Stimulated activated CD4-positive, alpha-beta T cell treated with anti-CD3 and anti-CD28 coated beads, TNF-alpha, amount 100 ng/mL, for 24 hours (primary cell): ENCODE measurements at regions not wholly inside any gene's neighbourhood (a gene's known extent, or its start where the extent isn't known, plus 50 kb on each side); places are given as distances from the start of the nearest gene placed in this dataset.
A peak's percentile ranks its signal among the peaks of the same experiment; 100 is the strongest.

ENCODE experiments used
- DNase-seq, 3 experiments: peaks; one replicate each; pipeline ENCODE4 v3.0.0-alpha.2; 2020; ENCODE audit warnings: low read depth in 3 of 3

- no peak for DNase-seq
Observed at GRCh38 chr1:222105393-222105737, 363.5 kb upstream of the DUSP10 start.

DNA sequence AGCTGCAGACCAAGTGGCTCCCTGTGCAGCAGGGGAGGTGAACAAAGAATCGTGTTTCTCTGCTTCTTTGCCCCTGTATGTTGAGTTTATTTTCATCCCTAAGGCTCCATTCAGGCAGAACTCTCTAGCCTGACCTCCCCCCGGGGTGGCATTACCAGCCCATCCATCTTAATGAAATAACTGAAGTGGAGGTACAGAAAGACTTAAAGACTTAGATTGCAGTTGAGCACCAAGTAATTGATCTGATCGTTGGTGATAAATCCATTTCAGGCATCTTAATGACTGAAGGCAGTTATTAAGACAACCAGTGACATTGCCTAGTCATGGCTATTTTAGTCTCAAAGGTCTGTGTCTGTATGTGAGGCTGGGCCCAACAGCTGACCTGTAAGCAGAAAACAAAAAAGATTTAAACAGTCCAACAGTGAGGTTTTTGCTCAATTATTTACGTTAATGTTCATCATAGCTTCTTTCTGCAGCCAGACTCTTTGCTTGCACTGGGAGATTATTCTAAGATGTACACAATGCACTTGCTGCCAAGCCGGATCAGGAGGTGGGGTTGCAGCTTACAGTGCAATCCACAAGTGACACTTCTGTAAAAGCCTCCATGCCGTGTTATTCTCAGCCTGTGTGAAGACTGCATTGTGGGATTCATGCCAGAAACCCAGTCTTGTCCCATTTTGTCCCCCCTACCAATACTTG lies 363.0 kb upstream of the DUSP10 start:
- no peak for DNase-seq

GRCh38 chr1:222104097-222104496 lies 362.2 kb upstream of the DUSP10 start:
- DNase-seq = no peak

DNA sequence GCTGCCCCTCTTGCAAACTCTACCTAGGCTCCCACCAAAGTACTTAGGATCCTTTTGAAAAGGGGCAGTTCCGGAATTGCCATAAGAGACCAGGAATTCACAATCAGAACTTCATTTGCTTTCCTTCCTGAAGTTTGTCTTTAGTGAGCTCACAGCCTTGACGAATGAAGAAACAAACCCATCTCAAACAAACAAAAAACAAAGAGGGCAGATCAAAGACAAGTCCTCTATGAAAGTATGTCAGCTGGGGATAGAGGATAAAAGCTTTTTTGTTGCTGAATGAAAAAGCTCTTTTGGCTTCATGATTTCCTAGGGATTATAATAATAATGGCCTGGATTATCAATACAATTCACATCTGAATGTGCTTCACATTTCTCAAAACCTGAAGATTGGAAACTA lies 357.9 kb upstream of the DUSP10 start:
- DNase-seq = no peak

- DNase-seq = no peak
Observed at GRCh38 chr1:222098404-222098803, 356.5 kb upstream of the DUSP10 start.

GRCh38 chr1:222097588-222097987 lies 355.7 kb upstream of the DUSP10 start:
- no peak for DNase-seq

DNA sequence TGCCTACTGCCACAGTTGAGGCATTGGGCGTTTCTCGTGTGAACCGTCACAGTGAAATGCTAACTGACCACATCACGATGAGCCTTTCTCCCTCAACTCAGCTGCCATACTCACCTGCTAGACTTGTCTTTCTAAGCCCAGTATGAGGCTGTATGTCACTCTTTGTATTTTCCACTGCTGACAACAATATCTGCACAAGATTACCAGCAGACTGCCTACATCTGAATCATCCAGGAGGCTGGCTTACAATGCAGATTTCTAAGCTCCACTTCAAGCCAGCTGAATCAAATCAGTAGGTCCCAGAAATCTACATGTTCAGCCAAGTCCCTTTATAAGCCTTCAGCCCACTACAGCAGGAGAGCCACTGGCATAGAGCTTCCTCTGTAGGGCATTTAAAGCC lies 355.0 kb upstream of the DUSP10 start:
- DNase-seq = no peak

GRCh38 chr1:222096476-222096772 lies 354.5 kb upstream of the DUSP10 start:
- DNase-seq = no peak

- peak; percentile 30 to 51 (median 50) for DNase-seq
Observed at GRCh38 chr1:222095606-222096475, 354.0 kb upstream of the DUSP10 start.

- DNase-seq = no peak
Observed at GRCh38 chr1:222093518-222093917, 351.6 kb upstream of the DUSP10 start.

DNA sequence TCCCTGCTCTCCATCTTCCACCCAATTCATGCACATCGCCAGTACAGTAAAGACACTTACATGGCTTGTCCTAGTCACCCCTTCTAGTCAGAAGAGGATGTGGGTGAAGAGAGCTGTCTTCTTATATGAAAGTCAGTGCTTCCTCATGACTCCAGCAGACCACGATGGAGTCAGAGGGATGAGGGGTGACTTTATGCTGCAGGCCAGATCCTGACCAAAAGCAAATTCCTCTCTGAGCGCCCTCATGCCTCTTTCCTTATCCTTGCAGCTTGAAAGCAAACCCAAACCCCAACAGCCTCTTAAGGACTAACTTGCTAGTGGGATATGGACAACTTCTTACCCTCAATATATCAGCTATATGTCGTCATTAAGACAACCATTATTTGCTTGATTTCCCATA lies 348.2 kb upstream of the DUSP10 start:
- DNase-seq = no peak

DNA sequence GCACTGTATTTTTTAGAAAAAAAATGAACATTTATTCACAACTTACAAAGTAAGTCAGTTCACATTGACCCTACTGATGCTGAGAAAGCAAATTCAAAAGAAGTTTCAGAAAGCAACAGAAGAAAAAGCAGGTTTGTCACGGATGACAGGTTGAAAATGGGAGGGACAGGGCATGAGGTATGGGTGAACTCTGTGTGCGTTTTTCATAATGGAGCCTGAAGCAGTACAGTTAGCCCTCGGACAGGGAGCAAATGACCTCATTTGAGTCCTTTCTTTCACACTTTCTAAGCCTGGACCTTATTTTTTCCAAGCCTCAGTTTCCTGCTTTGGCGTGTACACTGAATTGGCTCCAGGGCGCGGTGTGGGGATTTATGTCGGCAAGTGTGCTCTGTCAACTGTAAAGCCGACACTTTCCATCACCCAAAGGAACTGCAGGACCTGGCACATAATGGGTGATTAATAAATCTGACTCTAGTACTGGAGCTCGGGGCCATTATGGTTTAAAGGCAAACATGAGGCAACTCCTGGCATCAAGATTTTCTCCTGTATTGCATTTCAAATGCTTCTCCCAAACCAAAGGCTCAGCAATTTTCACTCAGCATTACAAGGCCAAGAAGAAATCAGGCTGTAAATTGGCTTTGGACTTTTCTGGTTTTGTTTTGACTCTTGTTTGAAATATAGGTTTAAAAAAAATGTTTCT lies 345.5 kb upstream of the DUSP10 start:
- no peak for DNase-seq

DNA sequence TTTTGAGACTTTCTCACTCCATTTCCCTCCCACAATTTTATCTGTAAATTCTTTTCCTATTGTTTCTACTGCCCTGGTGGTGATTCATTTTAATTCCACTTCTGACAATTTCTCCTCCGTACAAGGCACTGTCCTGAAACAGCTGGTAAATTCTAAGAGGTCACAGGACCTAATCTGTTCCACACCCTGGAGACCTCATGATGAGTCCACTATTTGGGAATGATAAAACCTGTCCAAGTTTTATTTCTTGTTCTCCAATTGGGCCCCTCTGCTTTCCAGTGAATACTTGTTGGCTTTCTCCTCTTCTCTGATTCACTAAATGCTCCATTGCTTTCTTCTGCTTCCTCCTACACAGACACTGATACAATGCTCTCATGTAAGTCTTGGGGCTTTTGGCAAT lies 343.1 kb upstream of the DUSP10 start:
- no peak for DNase-seq

- DNase-seq = no peak
Observed at GRCh38 chr1:222084048-222084447, 342.2 kb upstream of the DUSP10 start.

DNA sequence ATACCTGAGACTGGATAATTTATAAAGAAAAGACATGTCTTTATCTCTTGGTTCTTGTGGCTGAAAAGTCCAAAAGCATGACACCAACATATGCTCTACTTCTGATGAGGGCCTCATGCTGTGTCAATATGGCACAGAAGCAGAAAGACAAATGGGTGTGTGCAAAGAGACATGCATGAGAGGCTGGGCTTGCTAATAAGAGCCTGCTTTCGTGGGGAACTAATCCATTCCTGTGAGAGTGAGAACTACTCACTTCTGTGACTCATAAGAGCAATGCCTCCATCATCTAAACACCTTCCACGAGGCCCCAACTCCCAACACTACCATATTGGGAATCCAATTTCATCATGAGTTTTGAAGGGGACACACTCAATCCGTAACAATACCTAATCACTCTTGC lies 340.0 kb upstream of the DUSP10 start:
- no peak for DNase-seq

GRCh38 chr1:222079566-222079965 lies 337.7 kb upstream of the DUSP10 start:
- DNase-seq = no peak

- DNase-seq = no peak
Observed at GRCh38 chr1:222077206-222077605, 335.3 kb upstream of the DUSP10 start.

DNA sequence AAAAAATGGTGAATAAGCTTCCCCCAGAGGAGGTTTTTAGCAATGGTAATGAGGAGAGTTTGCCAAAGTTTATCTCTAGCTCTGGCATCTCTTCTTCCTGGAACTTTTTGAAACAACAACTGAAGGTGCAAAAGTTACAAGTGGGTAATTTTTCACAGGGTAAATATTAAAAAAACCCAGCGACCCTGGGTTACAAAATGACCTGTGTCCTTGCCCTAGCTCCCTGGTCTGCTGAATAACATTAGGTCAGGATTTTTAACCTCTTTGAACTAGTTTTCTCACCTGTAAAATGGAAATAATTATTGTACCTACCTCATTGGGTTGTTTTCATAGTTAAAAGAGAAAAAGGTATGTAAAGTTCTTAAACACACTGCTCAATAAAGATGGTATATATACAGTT lies 332.4 kb upstream of the DUSP10 start:
- no peak for DNase-seq

- DNase-seq = no peak
Observed at GRCh38 chr1:222073307-222073995, 331.6 kb upstream of the DUSP10 start.

DNA sequence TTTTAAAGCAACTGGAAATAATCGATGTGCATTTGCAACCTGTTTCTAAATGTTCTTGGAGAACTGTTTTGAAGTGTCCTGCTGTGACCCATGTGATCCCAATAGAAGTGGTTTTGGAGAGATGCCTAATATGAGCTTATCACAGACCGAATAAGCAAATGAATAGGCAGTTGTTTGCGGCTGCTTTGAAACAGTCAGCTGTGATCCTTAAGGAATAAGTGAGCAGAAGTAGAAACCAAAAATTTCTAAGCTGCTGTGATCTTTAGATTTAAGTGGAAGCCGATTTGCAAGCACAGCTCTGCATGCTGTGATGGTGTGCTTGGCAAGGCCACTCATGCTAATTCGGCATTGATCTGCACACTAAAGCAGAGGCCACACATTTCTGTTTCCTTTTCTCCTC lies 329.5 kb upstream of the DUSP10 start:
- no peak for DNase-seq

DNA sequence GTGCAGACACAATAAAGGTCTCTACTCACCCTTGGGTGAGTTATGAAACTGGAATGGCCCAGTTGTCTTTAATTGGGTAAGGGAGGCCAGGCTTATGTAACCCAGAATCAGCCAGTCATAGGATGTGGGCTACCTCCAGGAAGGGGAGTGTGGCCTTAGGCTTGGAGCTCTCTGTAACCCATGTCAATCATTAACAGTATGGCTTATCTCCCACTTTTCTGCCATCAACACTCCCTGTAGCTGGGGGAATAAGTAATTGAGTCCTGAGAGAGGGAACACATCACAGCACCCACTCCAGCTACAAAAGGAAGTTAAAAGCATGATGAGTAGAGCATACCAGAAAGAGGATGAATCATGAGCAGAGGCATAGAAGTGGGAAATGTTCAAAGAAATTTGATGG lies 327.0 kb upstream of the DUSP10 start:
- DNase-seq = no peak

DNA sequence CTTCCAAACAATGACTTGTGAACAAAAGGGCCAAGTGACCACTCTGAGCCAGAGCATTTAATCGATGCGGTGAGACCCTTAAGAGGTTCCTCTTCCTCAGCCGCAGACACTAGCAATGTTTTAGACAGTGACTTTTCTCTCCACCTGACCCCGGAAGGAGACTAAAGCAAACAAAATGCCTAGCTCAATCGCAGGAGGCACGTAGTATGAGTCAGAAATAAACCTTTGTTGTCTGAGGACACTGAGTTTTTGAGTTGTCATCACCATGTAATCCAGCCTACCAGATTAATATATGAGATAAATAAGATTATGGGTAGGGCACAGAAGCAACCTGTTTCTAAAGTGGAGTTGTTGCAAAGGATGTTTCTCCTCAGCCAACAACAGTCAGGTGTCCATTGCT lies 326.2 kb upstream of the DUSP10 start:
- no peak for DNase-seq
